ENCODE measurements at regions not wholly inside any gene's neighbourhood (a gene's known extent, or its start where the extent isn't known, plus 50 kb on each side); places are given as distances from the start of the nearest gene placed in this dataset.

- TF ChIP-seq CTCF (IDR thresholded peaks at IDR 0.05) (no peak), POLR2A (IDR thresholded peaks at IDR 0.05) (no peak)
Measured at GRCh38 chr2:17262854-17263569, 255.2 kb downstream of the RAD51AP2 start.

Measured in testis (tissue), 2 donors.